Esophagus squamous epithelium (tissue), 4 donors: ENCODE measurements at regions not wholly inside any gene's neighbourhood (a gene's known extent, or its start where the extent isn't known, plus 50 kb on each side); places are given as distances from the start of the nearest gene placed in this dataset.

Experiments used
- POLR2A ChIP-seq, 4 donors: fragments of 450-650 bp; IDR thresholded peaks; one replicate each; pipeline ENCODE4 v1.6.1; 2017; ENCODE audit warnings: antibody characterized with exemption in 4 of 4, mild to moderate bottlenecking in 4 of 4, moderate library complexity in 3 of 4
- TF ChIP-seq, protein P1 (sequence below), 6 experiments: fragments of 450-650 bp in 4 of 6; fragments of 200-600 bp in 2 of 6; sonication (generic) in 2 of 6; IDR thresholded peaks; one replicate each; pipeline ENCODE4 v1.5.1; 2016 to 2019; ENCODE audit warnings: antibody characterized with exemption in 6 of 6, mild to moderate bottlenecking in 4 of 6, moderate library complexity in 4 of 6

DNA sequence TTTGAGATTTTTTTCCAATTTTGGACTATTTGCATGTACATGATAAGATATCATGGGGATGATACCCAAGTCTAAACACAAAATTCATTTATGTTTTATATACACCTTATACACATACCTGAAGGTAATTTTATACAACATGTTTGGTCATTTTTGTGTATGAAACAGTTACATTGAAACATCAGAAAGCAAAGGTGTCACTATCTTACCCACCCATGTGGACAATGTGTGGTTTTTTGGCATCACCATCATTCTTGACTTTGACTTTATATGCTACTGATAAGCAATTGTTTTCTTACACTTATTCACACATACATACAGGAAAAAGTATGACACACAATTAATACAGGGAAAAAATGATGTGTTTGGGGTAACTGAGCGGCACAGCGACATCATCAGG is 51.0 kb upstream of the ACVR1 start:
- TF ChIP-seq, protein P1, sequence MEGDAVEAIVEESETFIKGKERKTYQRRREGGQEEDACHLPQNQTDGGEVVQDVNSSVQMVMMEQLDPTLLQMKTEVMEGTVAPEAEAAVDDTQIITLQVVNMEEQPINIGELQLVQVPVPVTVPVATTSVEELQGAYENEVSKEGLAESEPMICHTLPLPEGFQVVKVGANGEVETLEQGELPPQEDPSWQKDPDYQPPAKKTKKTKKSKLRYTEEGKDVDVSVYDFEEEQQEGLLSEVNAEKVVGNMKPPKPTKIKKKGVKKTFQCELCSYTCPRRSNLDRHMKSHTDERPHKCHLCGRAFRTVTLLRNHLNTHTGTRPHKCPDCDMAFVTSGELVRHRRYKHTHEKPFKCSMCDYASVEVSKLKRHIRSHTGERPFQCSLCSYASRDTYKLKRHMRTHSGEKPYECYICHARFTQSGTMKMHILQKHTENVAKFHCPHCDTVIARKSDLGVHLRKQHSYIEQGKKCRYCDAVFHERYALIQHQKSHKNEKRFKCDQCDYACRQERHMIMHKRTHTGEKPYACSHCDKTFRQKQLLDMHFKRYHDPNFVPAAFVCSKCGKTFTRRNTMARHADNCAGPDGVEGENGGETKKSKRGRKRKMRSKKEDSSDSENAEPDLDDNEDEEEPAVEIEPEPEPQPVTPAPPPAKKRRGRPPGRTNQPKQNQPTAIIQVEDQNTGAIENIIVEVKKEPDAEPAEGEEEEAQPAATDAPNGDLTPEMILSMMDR (IDR thresholded peaks at IDR 0.05), result no peak
- no peak for TF ChIP-seq POLR2A (IDR thresholded peaks at IDR 0.05)
